ENCODE measurements at regions not wholly inside any gene's neighbourhood (a gene's known extent, or its start where the extent isn't known, plus 50 kb on each side); places are given as distances from the start of the nearest gene placed in this dataset.
"Not testable (repeated sequence)": the region's sequence is repeated elsewhere in the genome, so short reads cannot be mapped to it uniquely, and the experiment has no call there.

DNA sequence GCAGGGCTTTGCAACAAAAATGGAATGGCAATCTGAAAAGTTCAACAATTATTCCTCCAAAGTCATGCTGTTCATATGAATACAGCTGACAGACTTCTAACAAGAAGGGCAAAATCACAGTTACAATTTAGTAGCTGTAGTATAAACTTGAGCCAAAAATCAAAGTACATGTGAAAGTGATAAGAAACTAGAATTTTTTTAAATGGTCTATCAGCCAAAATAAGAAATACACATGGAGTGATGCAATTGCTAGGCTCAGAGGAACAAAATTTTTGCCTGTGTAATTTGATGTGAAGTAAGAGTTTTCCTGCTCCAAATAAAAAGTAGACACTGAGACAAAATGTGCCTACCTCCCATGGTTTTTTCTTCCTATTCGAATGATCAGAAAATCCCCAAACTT lies 167.7 kb upstream of the CDKN3 start:
- Mint-ChIP-seq H3K36me3 (ENCODE audit: low read depth) (no peaks in the 10 kb centered on the region), H3K4me1 (ENCODE audit: low read depth) (no peaks in the 10 kb centered on the region), H3K9me3 (no peaks in the 10 kb centered on the region), H3K4me3 (no peak overlapping the region), H3K27me3 (peaks cover 27% of the 10 kb centered on the region), H3K27ac (no peak overlapping the region)
- no peak for DNase-seq

DNA sequence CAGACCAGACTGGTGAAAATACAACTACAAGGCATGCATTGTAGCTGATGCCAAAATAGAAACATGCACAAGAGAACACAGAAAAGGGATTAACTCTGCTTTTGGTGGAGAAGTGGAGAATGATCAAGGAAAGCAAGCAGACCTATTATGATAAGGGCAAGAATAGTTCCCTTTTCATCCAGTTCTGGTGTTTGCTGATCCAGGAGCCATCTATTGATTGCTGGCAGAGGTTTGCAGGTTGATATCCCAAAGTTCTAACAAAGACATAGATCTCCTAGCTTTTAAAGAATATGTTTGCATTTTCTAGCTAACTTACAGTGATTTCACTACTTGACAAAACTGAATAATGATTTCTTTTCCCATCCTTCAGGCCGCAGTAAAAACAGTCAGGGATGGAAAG lies 166.2 kb upstream of the CDKN3 start:
- no peaks in the 10 kb centered on the region for H3K4me1 Mint-ChIP-seq (ENCODE audit: low read depth)
- H3K27me3 Mint-ChIP-seq, result peaks cover 23% of the 10 kb centered on the region
- H3K9me3 Mint-ChIP-seq, result peaks cover 3% of the 10 kb centered on the region
- H3K36me3 Mint-ChIP-seq (ENCODE audit: low read depth), result no peaks in the 10 kb centered on the region
- no peak for DNase-seq
- H3K27ac Mint-ChIP-seq, result no peak overlapping the region
- no peak overlapping the region for H3K4me3 Mint-ChIP-seq

DNA sequence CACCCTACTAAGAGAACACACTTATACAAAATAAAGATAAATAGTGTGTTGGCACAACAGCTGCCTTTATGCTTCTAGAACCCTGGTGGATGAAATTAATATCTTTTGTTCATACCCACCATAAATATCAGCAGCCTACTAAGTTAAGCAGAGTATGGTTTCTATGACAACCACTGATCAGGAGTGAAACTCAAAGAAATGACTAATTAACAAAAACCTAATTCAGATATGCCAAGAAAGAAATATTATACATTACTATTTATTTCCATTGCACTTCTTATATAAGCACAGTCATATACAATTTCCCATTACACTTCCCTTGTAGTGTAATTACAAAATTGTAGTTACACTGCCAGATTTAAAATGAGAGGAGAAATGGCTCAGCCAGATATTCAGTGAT lies 164.1 kb upstream of the CDKN3 start:
- Mint-ChIP-seq H3K36me3 (ENCODE audit: low read depth) (no peaks in the 10 kb centered on the region), H3K9me3 (peaks cover 3% of the 10 kb centered on the region), H3K27ac (no peak overlapping the region), H3K4me1 (ENCODE audit: low read depth) (no peaks in the 10 kb centered on the region), H3K27me3 (peaks cover 22% of the 10 kb centered on the region), H3K4me3 (no peak overlapping the region)
- no peak for DNase-seq

DNA sequence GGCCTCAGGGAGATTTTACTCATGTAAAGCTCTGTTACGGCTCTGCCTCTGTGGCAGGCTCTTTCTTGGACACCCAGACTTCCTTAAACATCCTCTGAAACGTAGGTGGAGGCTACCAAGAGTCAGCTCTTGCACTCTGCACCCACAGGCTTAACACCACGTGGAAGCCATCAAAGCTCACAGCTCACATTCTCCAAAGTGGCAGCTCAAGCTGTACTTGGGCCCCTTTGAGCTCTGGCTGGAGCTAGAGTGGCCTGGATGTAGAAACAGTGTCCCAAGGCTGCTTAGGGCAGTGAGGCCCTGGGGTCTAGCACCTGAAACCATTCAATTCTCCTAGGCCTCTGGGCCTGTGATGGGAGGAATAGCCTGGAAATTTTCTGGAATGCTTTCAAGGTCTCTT lies 155.3 kb upstream of the CDKN3 start:
- Mint-ChIP-seq H3K27ac (no peak overlapping the region), H3K4me1 (ENCODE audit: low read depth) (no peaks in the 10 kb centered on the region), H3K4me3 (no peak overlapping the region)

DNA sequence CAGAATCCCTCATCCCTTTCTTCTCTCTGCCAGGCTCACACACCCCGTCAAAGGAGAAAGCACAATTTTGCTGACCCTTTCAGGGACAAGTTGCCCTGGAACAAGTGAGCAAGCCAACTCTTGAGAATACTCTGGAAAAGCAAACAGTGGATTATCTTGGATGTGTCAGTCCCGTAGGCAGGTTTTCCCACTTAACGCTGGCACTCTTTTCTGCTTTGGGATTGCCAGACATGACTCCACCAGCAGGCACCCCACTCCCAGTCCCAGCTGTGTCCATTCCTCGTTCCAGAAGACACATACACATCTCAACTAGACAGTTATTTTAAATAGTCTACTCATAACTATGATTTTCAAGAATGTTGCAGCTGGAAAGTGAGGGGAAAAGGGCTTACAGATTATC lies 145.5 kb upstream of the CDKN3 start:
- Mint-ChIP-seq H3K4me3 (no peak overlapping the region), H3K9me3 (no peaks in the 10 kb centered on the region), H3K4me1 (ENCODE audit: low read depth) (peaks cover 8% of the 10 kb centered on the region), H3K27me3 (peaks cover 47% of the 10 kb centered on the region), H3K36me3 (ENCODE audit: low read depth) (no peaks in the 10 kb centered on the region), H3K27ac (no peak overlapping the region)
- DNase-seq, result no peak

More for the DNA sequence above, 155.3 kb upstream of the CDKN3 start:
- H3K27me3 Mint-ChIP-seq, result peaks cover 7% of the 10 kb centered on the region
- no peaks in the 10 kb centered on the region for H3K9me3 Mint-ChIP-seq
- DNase-seq, result no peak
- no peaks in the 10 kb centered on the region for H3K36me3 Mint-ChIP-seq (ENCODE audit: low read depth)

DNA sequence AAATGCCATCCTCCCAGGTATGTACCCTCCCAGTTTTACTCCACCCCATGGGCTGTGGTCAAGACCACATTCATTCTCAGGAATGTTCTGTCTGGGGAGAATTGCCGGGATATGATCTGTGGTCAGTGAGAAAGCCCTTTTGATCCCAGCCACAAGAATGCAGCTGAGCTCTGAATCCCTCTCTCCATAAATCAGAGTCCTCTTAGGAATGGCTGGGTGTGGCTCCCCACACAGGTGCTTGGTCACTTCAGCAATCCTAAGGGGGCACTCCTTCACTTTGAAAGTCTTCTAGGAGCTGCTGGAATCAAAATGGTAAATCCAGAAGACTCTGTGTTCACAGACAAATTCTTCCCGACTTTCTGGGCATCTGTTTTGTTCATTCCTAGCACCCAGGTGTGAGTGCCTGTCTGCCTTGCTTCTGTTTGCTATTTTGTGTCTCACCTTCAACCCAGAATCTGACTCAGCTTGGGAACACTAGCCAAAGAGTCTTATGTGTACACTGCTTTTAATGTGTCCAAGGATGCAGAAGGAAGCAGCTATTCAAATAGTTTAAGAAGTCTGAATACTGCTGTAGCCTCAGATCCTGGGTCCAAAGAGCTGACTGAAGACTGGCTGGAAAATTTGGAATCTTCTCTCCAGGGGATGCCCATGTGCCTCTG lies 144.6 kb upstream of the CDKN3 start:
- H3K27me3 Mint-ChIP-seq, result peaks cover 45% of the 10 kb centered on the region
- H3K4me3 Mint-ChIP-seq, result no peak overlapping the region
- no peaks in the 10 kb centered on the region for H3K9me3 Mint-ChIP-seq
- no peak overlapping the region for H3K27ac Mint-ChIP-seq
- DNase-seq, result no peak
- H3K36me3 Mint-ChIP-seq (ENCODE audit: low read depth), result no peaks in the 10 kb centered on the region
- H3K4me1 Mint-ChIP-seq (ENCODE audit: low read depth), result peaks cover 8% of the 10 kb centered on the region

DNA sequence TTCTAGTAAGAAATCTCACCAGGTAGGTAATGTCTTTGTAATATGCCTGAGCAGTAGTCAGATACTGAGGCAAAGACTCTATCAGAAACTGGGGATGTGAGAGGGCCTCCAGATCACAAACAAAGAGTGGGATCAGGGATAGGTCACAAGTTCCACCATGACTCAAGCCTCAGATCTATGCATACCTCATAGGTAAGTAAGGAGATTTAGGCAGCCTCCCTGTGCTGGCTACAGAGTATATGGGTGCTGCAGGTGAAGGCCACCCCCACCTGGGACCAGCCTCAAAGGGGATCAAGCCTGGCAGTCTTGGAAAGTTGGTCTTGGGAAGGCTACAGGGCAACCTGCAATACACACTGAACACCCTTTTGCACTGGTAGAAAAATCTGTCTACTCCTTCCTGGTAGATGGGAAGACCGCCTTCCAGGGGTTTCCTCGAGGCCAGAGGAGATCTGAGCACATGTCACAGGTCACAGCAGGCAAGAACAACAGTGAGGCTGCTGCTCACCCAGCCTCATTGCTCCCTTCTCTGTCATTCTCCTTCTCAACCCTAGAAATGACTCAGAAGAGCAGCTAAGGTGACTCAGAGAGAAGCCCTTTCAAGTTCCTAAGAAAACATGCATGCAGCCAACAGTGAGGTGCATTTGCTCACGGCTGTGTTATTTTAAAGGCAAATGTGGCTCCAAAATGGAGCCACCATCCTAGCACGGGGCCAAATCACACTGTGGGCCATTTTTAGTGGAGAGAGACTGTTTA lies 143.4 kb upstream of the CDKN3 start:
- Mint-ChIP-seq H3K4me3 (no peak overlapping the region), H3K27me3 (peaks cover 40% of the 10 kb centered on the region), H3K4me1 (ENCODE audit: low read depth) (peaks cover 8% of the 10 kb centered on the region), H3K27ac (peak overlapping the region; percentile 41), H3K36me3 (ENCODE audit: low read depth) (no peaks in the 10 kb centered on the region), H3K9me3 (no peaks in the 10 kb centered on the region)
- no peak for DNase-seq

DNA sequence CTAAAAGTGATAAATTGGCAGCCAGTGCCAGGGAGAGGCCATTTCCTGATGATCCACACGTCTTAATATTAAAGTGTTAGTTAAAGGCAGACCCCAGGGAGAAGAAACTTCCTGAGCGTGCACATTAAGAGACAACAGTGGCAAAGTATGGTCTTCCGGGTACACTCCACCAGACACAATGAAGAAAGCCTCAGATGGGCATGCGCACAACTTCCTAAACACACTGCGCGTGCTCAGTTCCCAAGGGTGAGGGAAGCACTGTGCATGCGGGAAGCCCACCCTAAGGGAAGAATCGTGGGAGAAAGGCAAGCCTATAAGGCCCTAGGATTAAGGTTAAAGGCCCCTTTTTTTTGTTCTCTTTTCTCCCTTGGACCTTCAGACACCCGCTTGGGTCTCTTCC lies 140.7 kb upstream of the CDKN3 start:
- Mint-ChIP-seq H3K36me3 (ENCODE audit: low read depth) (no peaks in the 10 kb centered on the region), H3K4me3 (no peak overlapping the region), H3K27ac (no peak overlapping the region), H3K27me3 (peaks cover 30% of the 10 kb centered on the region), H3K9me3 (no peaks in the 10 kb centered on the region), H3K4me1 (ENCODE audit: low read depth) (peaks cover 8% of the 10 kb centered on the region)
- DNase-seq, result no peak

DNA sequence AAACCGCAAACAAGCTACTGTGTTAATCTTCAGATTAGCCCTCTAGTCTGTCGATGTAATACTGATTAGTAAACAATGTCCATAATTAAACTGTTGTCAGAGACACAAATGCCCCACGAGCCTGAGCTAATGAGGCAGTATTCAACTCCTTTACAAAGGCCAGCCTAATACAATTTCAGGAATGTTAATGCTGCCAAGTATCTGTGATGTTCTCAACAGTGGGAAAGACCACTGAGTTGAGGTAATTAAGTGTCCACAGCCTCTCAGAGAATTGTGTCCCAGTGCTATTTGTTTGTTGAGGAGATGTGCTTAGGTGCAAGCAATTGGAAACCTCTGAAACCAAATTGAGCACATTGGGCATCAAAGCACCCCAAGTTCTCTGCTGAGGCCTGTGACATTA lies 139.4 kb upstream of the CDKN3 start:
- DNase-seq, result no peak
- H3K36me3 Mint-ChIP-seq (ENCODE audit: low read depth), result no peaks in the 10 kb centered on the region

DNA sequence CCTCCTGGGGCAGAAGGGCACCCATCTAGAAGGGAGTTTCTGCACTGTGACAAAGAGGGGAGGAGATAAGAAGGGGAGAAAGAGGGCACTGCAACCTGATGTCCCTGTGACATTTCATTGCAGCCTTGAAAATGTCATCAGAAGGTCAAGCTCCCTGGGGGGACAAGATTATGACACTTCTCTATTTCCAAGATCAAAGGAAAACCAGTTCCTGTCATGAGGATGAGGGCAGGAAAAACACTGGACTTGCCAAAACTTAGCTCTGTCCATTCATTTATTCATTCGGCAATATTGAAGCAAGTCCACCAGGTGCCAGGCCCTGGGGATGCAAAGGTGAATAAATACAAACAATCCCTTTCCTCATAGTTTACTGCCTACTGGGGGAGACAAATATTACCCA lies 138.4 kb upstream of the CDKN3 start:
- no peak overlapping the region for H3K27ac Mint-ChIP-seq
- H3K4me1 Mint-ChIP-seq (ENCODE audit: low read depth), result peaks cover 4% of the 10 kb centered on the region
- H3K9me3 Mint-ChIP-seq, result no peaks in the 10 kb centered on the region
- H3K4me3 Mint-ChIP-seq, result no peak overlapping the region
- no peaks in the 10 kb centered on the region for H3K36me3 Mint-ChIP-seq (ENCODE audit: low read depth)
- DNase-seq, result no peak
- H3K27me3 Mint-ChIP-seq, result peaks cover 18% of the 10 kb centered on the region

More for the DNA sequence above, 139.4 kb upstream of the CDKN3 start:
- H3K9me3 Mint-ChIP-seq, result no peaks in the 10 kb centered on the region
- H3K27ac Mint-ChIP-seq, result no peak overlapping the region
- peaks cover 21% of the 10 kb centered on the region for H3K27me3 Mint-ChIP-seq
- H3K4me3 Mint-ChIP-seq, result no peak overlapping the region
- H3K4me1 Mint-ChIP-seq (ENCODE audit: low read depth), result peaks cover 8% of the 10 kb centered on the region

DNA sequence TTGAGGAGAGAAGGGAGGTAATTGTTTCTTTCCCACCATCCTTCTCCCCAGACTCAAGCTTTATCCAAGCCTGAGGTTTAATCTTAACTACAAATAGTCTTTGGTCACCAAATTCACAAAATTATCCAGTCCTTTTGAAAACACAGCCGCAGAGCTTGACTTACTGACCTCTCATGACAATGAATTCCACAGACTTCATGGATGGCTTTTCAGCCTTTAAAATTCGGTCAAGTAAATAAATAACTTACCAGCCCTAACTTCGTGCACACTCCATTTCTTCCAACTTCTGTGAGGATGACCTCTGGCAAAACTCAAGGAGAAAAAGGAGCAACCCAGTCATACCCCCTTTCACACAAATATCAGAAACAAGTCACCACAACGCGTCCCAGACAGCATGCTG lies 137.0 kb upstream of the CDKN3 start:
- H3K27me3 Mint-ChIP-seq, result peaks cover 14% of the 10 kb centered on the region
- no peaks in the 10 kb centered on the region for H3K4me1 Mint-ChIP-seq (ENCODE audit: low read depth)
- no peak for DNase-seq
- no peak overlapping the region for H3K27ac Mint-ChIP-seq
- no peaks in the 10 kb centered on the region for H3K9me3 Mint-ChIP-seq
- no peak overlapping the region for H3K4me3 Mint-ChIP-seq
- no peaks in the 10 kb centered on the region for H3K36me3 Mint-ChIP-seq (ENCODE audit: low read depth)

DNA sequence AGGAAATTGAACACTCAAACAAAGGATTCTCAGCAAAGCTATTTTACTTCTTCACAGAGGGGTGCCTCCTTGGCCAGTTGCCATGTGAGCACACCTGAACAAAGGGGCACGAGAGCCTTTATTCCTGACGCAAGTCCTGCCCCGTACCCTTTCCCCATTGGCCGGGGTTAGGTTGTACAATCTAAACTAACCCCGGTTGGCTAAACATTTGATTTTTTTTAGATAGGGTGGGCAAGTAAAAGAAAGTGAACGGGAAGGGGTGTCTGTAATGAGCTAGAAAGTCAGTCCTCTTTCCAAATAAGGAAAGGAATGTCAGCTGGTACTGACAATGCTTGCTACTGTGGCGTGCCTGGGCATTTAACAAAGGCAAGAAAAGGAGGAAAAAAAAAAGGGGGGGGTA lies 135.5 kb upstream of the CDKN3 start:
- H3K4me3 Mint-ChIP-seq, result no peak overlapping the region
- H3K9me3 Mint-ChIP-seq, result no peaks in the 10 kb centered on the region

DNA sequence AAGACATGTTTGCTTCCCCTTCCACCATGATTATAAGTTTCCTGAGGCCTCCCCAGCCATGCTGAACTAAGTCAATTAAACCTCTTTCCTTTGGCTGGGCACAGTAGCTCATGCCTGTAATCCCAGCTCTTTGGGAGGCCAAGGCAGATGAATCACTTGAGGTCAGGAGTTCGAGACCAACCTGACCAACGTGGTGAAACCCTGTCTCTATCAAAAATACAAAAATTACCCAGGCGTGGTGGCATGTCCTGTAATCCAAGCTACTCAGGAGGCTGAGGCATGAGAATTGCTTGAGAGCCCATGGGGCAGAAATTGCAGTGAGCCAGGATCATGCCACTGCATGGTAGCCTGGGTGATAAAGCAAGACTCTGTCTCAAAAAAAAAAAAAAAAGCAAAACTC lies 130.2 kb upstream of the CDKN3 start:
- H3K36me3 Mint-ChIP-seq (ENCODE audit: low read depth); H3K9me3 Mint-ChIP-seq; H3K27ac Mint-ChIP-seq; H3K4me3 Mint-ChIP-seq; H3K4me1 Mint-ChIP-seq (ENCODE audit: low read depth); DNase-seq: not testable (repeated sequence)
- H3K27me3 Mint-ChIP-seq, result peaks cover 18% of the 10 kb centered on the region

More for the DNA sequence above, 135.5 kb upstream of the CDKN3 start:
- Mint-ChIP-seq H3K27ac (no peak overlapping the region), H3K4me1 (ENCODE audit: low read depth) (no peaks in the 10 kb centered on the region), H3K36me3 (ENCODE audit: low read depth) (no peaks in the 10 kb centered on the region), H3K27me3 (peaks cover 18% of the 10 kb centered on the region)
- no peak for DNase-seq

DNA sequence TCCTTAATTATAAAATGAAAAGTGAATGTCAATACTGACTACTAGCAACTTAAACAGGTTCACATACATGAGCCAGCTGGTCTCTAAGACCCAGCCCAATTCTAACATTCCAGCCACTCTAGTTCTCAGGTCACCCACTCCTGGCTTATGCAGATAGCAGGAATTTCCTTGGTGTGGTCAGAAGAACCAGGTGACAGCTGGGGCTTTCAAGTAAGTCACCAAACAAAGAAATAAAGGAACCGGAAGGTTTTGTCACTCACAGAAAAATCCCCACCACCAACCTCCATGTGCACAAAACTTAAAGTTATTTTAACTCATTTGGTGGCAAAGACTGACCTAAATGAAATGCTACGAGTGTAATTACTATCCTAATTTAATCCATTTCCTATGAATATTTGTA lies 129.6 kb upstream of the CDKN3 start:
- Mint-ChIP-seq H3K36me3 (ENCODE audit: low read depth) (no peaks in the 10 kb centered on the region), H3K4me1 (ENCODE audit: low read depth) (peaks cover 4% of the 10 kb centered on the region), H3K27me3 (peaks cover 17% of the 10 kb centered on the region), H3K27ac (no peak overlapping the region), H3K9me3 (no peaks in the 10 kb centered on the region), H3K4me3 (no peak overlapping the region)
- DNase-seq, result no peak

DNA sequence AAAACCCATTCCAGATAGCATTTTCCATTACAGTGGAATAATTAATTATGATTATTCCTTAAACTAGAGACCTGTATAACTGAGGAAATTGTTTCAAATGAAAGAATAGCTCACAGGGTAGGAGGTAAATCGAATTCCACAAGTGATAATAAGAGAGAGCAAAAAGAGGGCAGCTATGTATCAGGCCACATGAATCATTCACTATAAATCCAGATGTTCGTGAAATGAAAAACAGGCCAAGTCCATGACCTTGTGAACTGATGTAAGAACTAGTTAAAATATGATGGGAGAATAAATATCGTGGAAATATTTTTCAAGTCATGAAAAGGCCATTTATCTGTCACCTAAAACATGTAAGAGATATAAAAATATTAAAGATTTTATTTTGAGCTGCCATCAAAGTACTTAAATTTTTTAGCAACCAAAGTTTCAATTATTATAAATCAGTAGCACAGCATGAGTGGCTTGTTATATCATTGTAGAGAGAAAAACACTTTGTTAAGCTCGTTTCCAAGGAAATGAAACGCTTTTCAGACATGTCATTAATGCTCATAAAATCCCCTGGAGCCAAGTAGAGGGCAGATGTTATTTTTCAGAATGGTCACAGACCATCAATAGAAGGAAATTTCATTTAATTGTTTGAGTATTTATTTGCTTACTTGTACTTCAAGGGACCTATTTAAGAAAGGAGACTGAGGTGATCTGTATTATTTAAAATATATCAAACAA lies 120.6 kb upstream of the CDKN3 start:
- H3K4me3 Mint-ChIP-seq, result no peak overlapping the region
- no peak for DNase-seq
- no peaks in the 10 kb centered on the region for H3K27me3 Mint-ChIP-seq
- no peaks in the 10 kb centered on the region for H3K36me3 Mint-ChIP-seq (ENCODE audit: low read depth)
- H3K9me3 Mint-ChIP-seq, result no peaks in the 10 kb centered on the region
- no peak overlapping the region for H3K27ac Mint-ChIP-seq
- H3K4me1 Mint-ChIP-seq (ENCODE audit: low read depth), result no peaks in the 10 kb centered on the region
